ENCODE measurements at regions not wholly inside any gene's neighbourhood (a gene's known extent, or its start where the extent isn't known, plus 50 kb on each side); places are given as distances from the start of the nearest gene placed in this dataset.

GRCh38 chr16:52863000-52863399, 189.7 kb downstream of the CHD9NB start:
- H3K4me1 Mint-ChIP-seq, result peaks cover 14% of the 10 kb centered on the region
- H3K4me3 Mint-ChIP-seq, result no peak overlapping the region
- H3K27ac Mint-ChIP-seq, result no peak overlapping the region
- CTCF ChIA-PET, result no interaction called here
- peaks cover 2% of the 10 kb centered on the region; the same call in 1 of the 2 replicates for H3K9me3 Mint-ChIP-seq
- POLR2A ChIA-PET, result no interaction called here
- H3K36me3 Mint-ChIP-seq, result no peaks in the 10 kb centered on the region
- no peaks in the 10 kb centered on the region; the same call in 1 of the 2 replicates for H3K27me3 Mint-ChIP-seq (ENCODE audit: low read depth)
- ATAC-seq (no peak), DNase-seq (ENCODE audit: low spot score) (no peak)
- TF ChIP-seq ZNF671 (CRISPR knock-in tag; IDR thresholded peaks at IDR 0.05) (no peak), E2F5 (CRISPR knock-in tag; IDR thresholded peaks at IDR 0.05) (no peak), FOXK1 (CRISPR knock-in tag; IDR thresholded peaks at IDR 0.05) (no peak), JUN (CRISPR knock-in tag; IDR thresholded peaks at IDR 0.05) (no peak), ZNF532 (CRISPR knock-in tag; IDR thresholded peaks at IDR 0.05; ENCODE audit: borderline replicate concordance) (no peak), SOX15 (CRISPR knock-in tag; IDR thresholded peaks at IDR 0.05) (no peak), RORB (CRISPR knock-in tag; IDR thresholded peaks at IDR 0.05) (no peak), AR (CRISPR knock-in tag; IDR thresholded peaks at IDR 0.05) (no peak), EMX1 (CRISPR knock-in tag; IDR thresholded peaks at IDR 0.05) (no peak), CREM (CRISPR knock-in tag; IDR thresholded peaks at IDR 0.05) (no peak)

- ChIA-PET POLR2A (no interaction called here), CTCF (interaction anchor here (0.7 to 3.5 kb wide), 12 partner anchors 40 to 792 kb away, joined by 3 to 26 read pairs (median 4); no protein-coding TSS in a partner anchor)
- H3K27ac Mint-ChIP-seq, result no peak overlapping the region
- ATAC-seq, result no peak; the same call in 1 of the 2 replicates
- no peak for TF ChIP-seq PRRX2 (CRISPR knock-in tag; IDR thresholded peaks at IDR 0.05)
- 0 out of 2 replicates have a peak, but pooled peaks have one; percentile 34 for TF ChIP-seq CTCF (IDR thresholded peaks at IDR 0.05)
- H3K4me1 Mint-ChIP-seq, result peaks cover 14% of the 10 kb centered on the region
- no peaks in the 10 kb centered on the region for H3K9me3 Mint-ChIP-seq
- H3K4me3 Mint-ChIP-seq, result no peak overlapping the region
- H3K36me3 Mint-ChIP-seq, result no peaks in the 10 kb centered on the region
- peak; percentile 17 for DNase-seq (ENCODE audit: low spot score)
- no peaks in the 10 kb centered on the region; the same call in 1 of the 2 replicates for H3K27me3 Mint-ChIP-seq (ENCODE audit: low read depth)
These were observed 191.1 kb downstream of the CHD9NB start for GRCh38 chr16:52861614-52862022.

GRCh38 chr16:52855463-52855862, 197.2 kb downstream of the CHD9NB start:
- H3K36me3 Mint-ChIP-seq, result peaks cover 7% of the 10 kb centered on the region
- ChIA-PET CTCF (no interaction called here), POLR2A (no interaction called here)
- no peaks in the 10 kb centered on the region for H3K4me1 Mint-ChIP-seq
- peaks cover 20% of the 10 kb centered on the region for H3K9me3 Mint-ChIP-seq
- DNase-seq (ENCODE audit: low spot score) (no peak), ATAC-seq (no peak)
- H3K4me3 Mint-ChIP-seq, result no peak overlapping the region
- no peaks in the 10 kb centered on the region for H3K27me3 Mint-ChIP-seq (ENCODE audit: low read depth)
- no peak overlapping the region for H3K27ac Mint-ChIP-seq
- TF ChIP-seq NR3C1 (CRISPR knock-in tag; conservative IDR thresholded peaks at IDR 0.05; ENCODE audit: low read depth) (no peak), NFYB (CRISPR knock-in tag; conservative IDR thresholded peaks at IDR 0.05; ENCODE audit: low read depth) (no peak), E2F4 (CRISPR knock-in tag; IDR thresholded peaks at IDR 0.05; ENCODE audit: borderline replicate concordance, low read depth) (no peak), CREB1 (CRISPR knock-in tag; IDR thresholded peaks at IDR 0.05) (no peak), NFATC4 (CRISPR knock-in tag; IDR thresholded peaks at IDR 0.05) (no peak), E2F1 (CRISPR knock-in tag; IDR thresholded peaks at IDR 0.05) (no peak), NR2C2 (CRISPR knock-in tag; IDR thresholded peaks at IDR 0.05) (no peak), ZNF671 (CRISPR knock-in tag; IDR thresholded peaks at IDR 0.05) (no peak)

Data from WTC11 (cell line).